NCI-H2029 (cell line): ENCODE measurements at regions not wholly inside any gene's neighbourhood (a gene's known extent, or its start where the extent isn't known, plus 50 kb on each side); places are given as distances from the start of the nearest gene placed in this dataset.

Experiments
- DNase-seq: peaks from one replicate; lab custom pipeline; 2025; lab: John Stamatoyannopoulos, UW

GRCh38 chr1:239436286-239436685 lies 49.9 kb downstream of the CHRM3 start:
- DNase-seq, result no peak

- no peak for DNase-seq
Measured at GRCh38 chr1:239437822-239438221, 51.5 kb downstream of the CHRM3 start.

GRCh38 chr1:239438891-239439290 lies 52.5 kb downstream of the CHRM3 start:
- no peak for DNase-seq

- DNase-seq, result no peak
Measured at GRCh38 chr1:239443361-239443760, 57.0 kb downstream of the CHRM3 start.

- DNase-seq, result no peak
Measured at GRCh38 chr1:239446611-239447010, 60.2 kb downstream of the CHRM3 start.

- DNase-seq, result no peak
Measured at GRCh38 chr1:239448911-239449310, 62.5 kb downstream of the CHRM3 start.

GRCh38 chr1:239455743-239456142 lies 69.4 kb downstream of the CHRM3 start:
- DNase-seq, result no peak

GRCh38 chr1:239456788-239457187 lies 70.4 kb downstream of the CHRM3 start:
- DNase-seq, result no peak

GRCh38 chr1:239457491-239458143 lies 71.2 kb downstream of the CHRM3 start:
- no peak for DNase-seq

- no peak for DNase-seq
Measured at GRCh38 chr1:239458144-239458500, 71.8 kb downstream of the CHRM3 start.

- no peak for DNase-seq
Measured at GRCh38 chr1:239467730-239468129, 81.4 kb downstream of the CHRM3 start.

- no peak for DNase-seq
Measured at GRCh38 chr1:239478069-239478468, 91.7 kb downstream of the CHRM3 start.

- DNase-seq, result no peak
Measured at GRCh38 chr1:239483391-239483790, 97.0 kb downstream of the CHRM3 start.

- DNase-seq, result no peak
Measured at GRCh38 chr1:239493811-239494414, 107.5 kb downstream of the CHRM3 start.

- no peak for DNase-seq
Measured at GRCh38 chr1:239505094-239505493, 118.7 kb downstream of the CHRM3 start.

- no peak for DNase-seq
Measured at GRCh38 chr1:239507826-239508225, 121.5 kb downstream of the CHRM3 start.

GRCh38 chr1:239511875-239512274 lies 125.5 kb downstream of the CHRM3 start:
- no peak for DNase-seq

- DNase-seq, result no peak
Measured at GRCh38 chr1:239516579-239516978, 130.2 kb downstream of the CHRM3 start.

- DNase-seq, result no peak
Measured at GRCh38 chr1:239526391-239526790, 140.0 kb downstream of the CHRM3 start.

- DNase-seq, result no peak
Measured at GRCh38 chr1:239527051-239527693, 140.8 kb downstream of the CHRM3 start.

- no peak for DNase-seq
Measured at GRCh38 chr1:239536165-239536849, 149.9 kb downstream of the CHRM3 start.

GRCh38 chr1:239537795-239538194 lies 151.4 kb downstream of the CHRM3 start:
- no peak for DNase-seq
